Sigmoid colon (tissue), 6 donors: ENCODE measurements at regions not wholly inside any gene's neighbourhood (a gene's known extent, or its start where the extent isn't known, plus 50 kb on each side); places are given as distances from the start of the nearest gene placed in this dataset.

Experiments
- DNase-seq: peaks from one replicate; pipeline ENCODE4 v3.0.0-alpha.2; 2019
- H3K27ac ChIP-seq, 4 donors: fragments of 200-600 bp; sonication (generic); one replicate each; pipeline ENCODE4 v1.5.1; 2016 to 2019; ENCODE audit warnings: mild to moderate bottlenecking in 1 of 4
- H3K27me3 ChIP-seq, 3 donors: fragments of 200-600 bp; sonication (generic); one replicate each; pipeline ENCODE4 v1.5.1; 2019; ENCODE audit warnings: mild to moderate bottlenecking in 1 of 3
- H3K36me3 ChIP-seq, 4 donors: fragments of 200-600 bp; sonication (generic); one replicate each; pipeline ENCODE4 v1.5.1; 2016 to 2019
- H3K4me1 ChIP-seq, 4 donors: fragments of 200-600 bp; sonication (generic); one replicate each; pipeline ENCODE4 v1.5.1; 2017 to 2019
- H3K4me3 ChIP-seq, 4 donors: fragments of 200-600 bp; sonication (generic); one replicate each; pipeline ENCODE4 v1.5.1; 2017 to 2019; ENCODE audit warnings: mild to moderate bottlenecking in 2 of 4, moderate library complexity in 1 of 4
- H3K9me3 ChIP-seq, 4 donors: fragments of 200-600 bp in 3 of 4; sonication (generic) in 3 of 4; one replicate each; pipeline versions ENCODE4 v1.5.1 to v1.6.1; 2013 to 2019
- EP300 ChIP-seq, 4 donors: sonication (generic); formaldehyde crosslinking; IDR thresholded peaks; one replicate each; pipeline ENCODE4 v1.6.1; 2017; ENCODE audit warnings: antibody characterized with exemption in 4 of 4
- POLR2A ChIP-seq, 2 donors: fragments of 450-650 bp; IDR thresholded peaks; one replicate each; pipeline ENCODE4 v1.6.1; 2016; ENCODE audit warnings: antibody characterized with exemption in 2 of 2, mild to moderate bottlenecking in 2 of 2, moderate library complexity in 2 of 2
- POLR2AphosphoS5 ChIP-seq, 4 donors: sonication (generic); formaldehyde crosslinking; IDR thresholded peaks; one replicate each; pipeline ENCODE4 v1.6.1; 2017; ENCODE audit warnings: antibody characterized with exemption in 4 of 4
- whole genome bisulfite sequencing, 2 donors: extraction: QIAGEN DNeasy Blood & Tissue Kit; methylation state at CpG; one replicate each; pipeline ENCODE4 v1.1.7; 2013; 5-methylcytosine and 5-hydroxymethylcytosine counted together
- intact Hi-C: fragments of 100-400 bp; cut with DNase I; formaldehyde crosslinking; loops from one replicate; pipeline ENCODE4 v1.15.1; 2023
- TF ChIP-seq, protein P1 (sequence below), 4 experiments: fragments of 450-650 bp in 3 of 4; fragments of 200-600 bp in 1 of 4; IDR thresholded peaks; one replicate each; pipeline ENCODE4 v1.5.1; 2016 to 2019; ENCODE audit warnings: antibody characterized with exemption in 4 of 4, mild to moderate bottlenecking in 3 of 4, moderate library complexity in 2 of 4
- donor health status: healthy with polysubstance abuse.
- donor health status: healthy.

DNA sequence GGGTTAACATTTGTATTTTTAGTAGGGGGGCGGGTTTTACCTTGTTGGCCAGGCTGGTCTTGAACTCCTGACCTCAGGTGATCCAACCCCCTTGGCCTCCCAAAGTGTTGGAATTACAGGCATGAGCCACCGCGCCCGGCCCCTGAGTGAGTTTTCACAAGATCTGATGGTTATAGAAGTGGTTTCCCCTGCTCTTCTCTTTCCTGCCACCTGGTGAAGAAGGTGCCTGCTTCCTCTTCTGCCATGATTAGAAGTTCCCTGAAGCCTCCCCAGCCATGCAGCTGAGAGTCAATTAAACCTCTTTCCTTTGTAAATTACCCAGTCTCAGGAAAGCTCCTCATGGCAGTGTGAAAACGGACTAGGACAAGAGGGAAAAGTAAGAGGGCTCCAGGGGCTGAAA lies 259.1 kb upstream of the PLET1 start:
- no peaks in the 10 kb centered on the region for H3K27me3 ChIP-seq
- H3K4me3 ChIP-seq, result no peak overlapping the region
- no peak overlapping the region for H3K27ac ChIP-seq
- 55 to 67% methylated on average over 5 of the region's 5 CpGs for WGBS, 2 donors
- intact Hi-C loops, result no loop called here
- peaks cover 0 to 19% (median 16%) of the 10 kb centered on the region in 4 donors for H3K4me1 ChIP-seq
- TF ChIP-seq, protein P1, sequence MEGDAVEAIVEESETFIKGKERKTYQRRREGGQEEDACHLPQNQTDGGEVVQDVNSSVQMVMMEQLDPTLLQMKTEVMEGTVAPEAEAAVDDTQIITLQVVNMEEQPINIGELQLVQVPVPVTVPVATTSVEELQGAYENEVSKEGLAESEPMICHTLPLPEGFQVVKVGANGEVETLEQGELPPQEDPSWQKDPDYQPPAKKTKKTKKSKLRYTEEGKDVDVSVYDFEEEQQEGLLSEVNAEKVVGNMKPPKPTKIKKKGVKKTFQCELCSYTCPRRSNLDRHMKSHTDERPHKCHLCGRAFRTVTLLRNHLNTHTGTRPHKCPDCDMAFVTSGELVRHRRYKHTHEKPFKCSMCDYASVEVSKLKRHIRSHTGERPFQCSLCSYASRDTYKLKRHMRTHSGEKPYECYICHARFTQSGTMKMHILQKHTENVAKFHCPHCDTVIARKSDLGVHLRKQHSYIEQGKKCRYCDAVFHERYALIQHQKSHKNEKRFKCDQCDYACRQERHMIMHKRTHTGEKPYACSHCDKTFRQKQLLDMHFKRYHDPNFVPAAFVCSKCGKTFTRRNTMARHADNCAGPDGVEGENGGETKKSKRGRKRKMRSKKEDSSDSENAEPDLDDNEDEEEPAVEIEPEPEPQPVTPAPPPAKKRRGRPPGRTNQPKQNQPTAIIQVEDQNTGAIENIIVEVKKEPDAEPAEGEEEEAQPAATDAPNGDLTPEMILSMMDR (IDR thresholded peaks at IDR 0.05), result no peak
- TF ChIP-seq EP300 (IDR thresholded peaks at IDR 0.05), result no peak
- no peak for TF ChIP-seq POLR2A (IDR thresholded peaks at IDR 0.05)
- TF ChIP-seq POLR2AphosphoS5 (IDR thresholded peaks at IDR 0.05), result no peak
- no peaks in the 10 kb centered on the region for H3K36me3 ChIP-seq
- no peak for DNase-seq
- no peaks in the 10 kb centered on the region for H3K9me3 ChIP-seq

DNA sequence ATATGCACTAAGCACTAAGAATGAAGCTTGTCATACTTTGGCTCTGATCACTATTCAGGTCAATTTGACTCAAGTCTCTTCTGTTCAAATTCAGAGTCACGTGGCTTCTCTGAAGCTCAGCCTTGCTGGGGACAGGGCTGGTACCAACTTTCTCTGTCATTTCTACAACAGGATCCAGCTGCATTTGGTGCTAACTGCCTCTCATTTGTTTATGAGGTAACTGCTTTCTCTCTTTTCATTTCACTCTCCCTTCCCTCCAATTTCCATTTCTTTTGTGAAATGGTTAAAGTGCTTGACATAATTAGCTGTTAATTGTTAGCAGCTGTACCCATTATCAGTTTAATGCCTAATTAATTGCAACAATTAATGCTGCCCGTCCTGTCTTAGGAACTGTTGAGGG lies 259.7 kb upstream of the PLET1 start:
- intact Hi-C loops, result no loop called here
- TF ChIP-seq EP300 (IDR thresholded peaks at IDR 0.05) (no peak), POLR2A (IDR thresholded peaks at IDR 0.05) (no peak), POLR2AphosphoS5 (IDR thresholded peaks at IDR 0.05) (no peak)
- TF ChIP-seq, protein P1 (IDR thresholded peaks at IDR 0.05), result no peak
- 76 to 80% methylated on average over 2 of the region's 2 CpGs for WGBS, 2 donors
- Histone ChIP-seq H3K4me3 (no peak overlapping the region), H3K4me1 (peaks cover 0 to 25% (median 22%) of the 10 kb centered on the region in 4 donors), H3K9me3 (no peaks in the 10 kb centered on the region), H3K27me3 (no peaks in the 10 kb centered on the region), H3K27ac (no peak overlapping the region), H3K36me3 (no peaks in the 10 kb centered on the region)
- DNase-seq, result no peak

DNA sequence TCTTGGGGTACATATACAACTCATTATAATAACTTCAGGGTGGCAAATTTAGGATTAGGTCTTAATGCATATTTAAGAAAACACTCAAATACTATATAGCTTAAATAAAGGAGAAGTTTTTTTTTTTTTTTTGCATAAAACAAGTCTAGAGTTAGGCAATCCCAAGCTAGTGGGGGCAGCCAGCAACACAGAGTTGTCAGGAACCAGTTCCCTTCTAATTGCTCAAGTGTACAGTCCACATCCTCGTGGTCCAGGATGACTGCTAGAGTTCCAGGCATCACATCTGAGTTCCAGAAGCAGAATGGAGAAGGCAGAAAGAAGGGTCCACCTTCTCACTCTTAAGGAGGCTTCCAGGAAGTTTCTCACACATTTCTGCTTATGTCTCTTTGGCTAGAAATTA lies 261.9 kb upstream of the PLET1 start:
- peaks cover 0 to 31% (median 25%) of the 10 kb centered on the region in 4 donors for H3K4me1 ChIP-seq
- no peak for TF ChIP-seq EP300 (IDR thresholded peaks at IDR 0.05)
- TF ChIP-seq POLR2A (IDR thresholded peaks at IDR 0.05), result no peak
- TF ChIP-seq, protein P1 (IDR thresholded peaks at IDR 0.05), result no peak
- no peak for TF ChIP-seq POLR2AphosphoS5 (IDR thresholded peaks at IDR 0.05)
- H3K27ac ChIP-seq, result no peak overlapping the region
- no peaks in the 10 kb centered on the region for H3K36me3 ChIP-seq
- WGBS, 2 donors, result 22 to 64% methylated on average over 1 of the region's 1 CpG
- no peak for DNase-seq
- no peaks in the 10 kb centered on the region for H3K27me3 ChIP-seq
- no peak overlapping the region for H3K4me3 ChIP-seq
- no peaks in the 10 kb centered on the region for H3K9me3 ChIP-seq
- intact Hi-C loops, result no loop called here

DNA sequence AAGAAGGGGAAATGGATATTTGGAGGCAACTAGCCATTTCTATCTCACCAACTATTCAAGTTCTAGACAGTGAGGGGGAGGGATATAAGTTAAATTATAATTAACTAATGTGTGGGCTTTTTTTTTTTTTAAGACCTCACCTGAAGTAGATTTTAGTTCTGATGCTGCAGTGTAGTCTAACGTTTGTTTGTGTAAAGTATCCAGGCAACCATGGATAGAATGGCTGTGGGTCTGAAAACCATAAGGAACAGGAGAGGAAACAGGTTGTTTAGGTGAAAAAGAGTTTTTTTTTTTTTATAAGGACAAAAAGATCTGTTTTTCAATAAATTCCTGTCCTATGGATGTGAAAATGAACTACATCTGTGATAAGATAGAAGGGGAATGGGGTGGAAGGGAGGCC lies 262.4 kb upstream of the PLET1 start:
- Histone ChIP-seq H3K27me3 (no peaks in the 10 kb centered on the region), H3K4me1 (peaks cover 0 to 31% (median 25%) of the 10 kb centered on the region in 4 donors), H3K36me3 (no peaks in the 10 kb centered on the region), H3K4me3 (no peak overlapping the region), H3K9me3 (no peaks in the 10 kb centered on the region), H3K27ac (peak overlapping the region in 1 of 4 donors; percentile 35)
- WGBS, 2 donors, result 11 to 27% methylated on average over 1 of the region's 1 CpG
- DNase-seq, result no peak
- no peak for TF ChIP-seq EP300 (IDR thresholded peaks at IDR 0.05)
- TF ChIP-seq, protein P1 (IDR thresholded peaks at IDR 0.05), result no peak
- no peak for TF ChIP-seq POLR2A (IDR thresholded peaks at IDR 0.05)
- no peak for TF ChIP-seq POLR2AphosphoS5 (IDR thresholded peaks at IDR 0.05)
- intact Hi-C loops, result no loop called here

DNA sequence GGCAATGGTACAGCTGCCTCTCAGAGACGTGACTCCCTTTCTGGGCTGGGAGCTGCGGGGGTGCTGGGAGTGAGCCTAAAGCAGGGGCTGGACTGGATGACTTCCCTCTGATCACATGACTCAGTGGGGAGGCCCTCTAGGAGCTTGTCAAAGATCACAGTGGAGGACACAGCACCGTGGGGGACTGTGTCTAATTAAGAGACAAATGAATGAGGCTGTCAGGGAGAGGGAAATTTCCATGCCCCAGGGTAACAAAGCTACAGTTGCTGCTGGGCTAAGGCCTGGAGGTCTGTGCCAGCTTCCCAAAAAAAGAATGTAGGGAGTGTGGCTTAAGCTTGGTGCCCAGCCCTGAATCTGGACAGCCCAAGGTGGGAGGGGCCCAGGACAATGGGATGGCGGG lies 262.8 kb upstream of the PLET1 start:
- Histone ChIP-seq H3K27ac (peak overlapping the region in 2 of 4 donors; percentile 32 to 35), H3K36me3 (no peaks in the 10 kb centered on the region), H3K4me3 (no peak overlapping the region), H3K9me3 (no peaks in the 10 kb centered on the region), H3K4me1 (peaks cover 0 to 31% (median 25%) of the 10 kb centered on the region in 4 donors), H3K27me3 (no peaks in the 10 kb centered on the region)
- WGBS, 2 donors, result 48% methylated on average over 4 of the region's 4 CpGs
- intact Hi-C loops, result no loop called here
- no peak for TF ChIP-seq POLR2AphosphoS5 (IDR thresholded peaks at IDR 0.05)
- TF ChIP-seq EP300 (IDR thresholded peaks at IDR 0.05), result no peak
- TF ChIP-seq, protein P1 (IDR thresholded peaks at IDR 0.05), result no peak
- no peak for TF ChIP-seq POLR2A (IDR thresholded peaks at IDR 0.05)
- peak; percentile 69 for DNase-seq
